HCT116 (cell line): ENCODE measurements at regions not wholly inside any gene's neighbourhood (a gene's known extent, or its start where the extent isn't known, plus 50 kb on each side); places are given as distances from the start of the nearest gene placed in this dataset.

Experiments used
- ATAC-seq: fragments of 200-7000 bp; cut with Tn5 transposase; 2 replicates; pipeline ENCODE4 v1.9.1; 2020; ENCODE audit warnings: mild to moderate bottlenecking, moderate library complexity
- BruUV-seq: library from RNA; stranded (reverse); fragments of 400-500 nt; replicated peaks from 2 replicates; lab custom pipeline; 2021; lab: Mats Ljungman, UMichigan
- CTCF ChIA-PET: fragments of 300-600 bp; sonication (Branson Sonifier 250); formaldehyde crosslinking; loops from one replicate; lab custom pipeline; 2021; ENCODE audit warnings: antibody characterized with exemption; lab: Charles Lee
- POLR2A ChIA-PET: fragments of 300-600, 350-600 bp; sonication (Branson Sonifier 250); formaldehyde crosslinking; loops from one replicate; lab custom pipeline; 2021; ENCODE audit warnings: antibody characterized with exemption; lab: Charles Lee
- RAD21 ChIA-PET, 2 experiments: fragments of 300-600 bp; sonication (Branson Sonifier 250); formaldehyde crosslinking; loops; one replicate each; lab custom pipeline; 2023; ENCODE audit warnings: low total read pairs in 2 of 2; ENCODE audit not compliant: uncharacterized antibody in 2 of 2, unreplicated experiment in 2 of 2, low non-redundant PET in 1 of 2; lab: Charles Lee
- DNase-seq: peaks from one replicate; pipeline ENCODE4 v3.0.0-alpha.2; 2010; ENCODE audit warnings: low read depth, low spot score
- H2AFZ ChIP-seq: fragments of 200-600 bp; shearing (Covaris generic), sonication (generic); 2 replicates; pipeline ENCODE4 v1.6.1; 2017; ENCODE audit warnings: low read depth, mixed run types, mixed read lengths, antibody characterized with exemption, low read length; ENCODE audit not compliant: poor library complexity, severe bottlenecking
- H3K27ac ChIP-seq: 2 replicates; pipeline ENCODE4 v1.5.1; 2012; ENCODE audit warnings: low read depth, low read length
- H3K27me3 ChIP-seq: fragments of 200-600 bp; sonication (generic); 2 replicates; pipeline ENCODE4 v1.6.1; 2016; ENCODE audit warnings: mixed run types, low read length, mixed read lengths; ENCODE audit not compliant: insufficient read depth
- H3K36me3 ChIP-seq, 2 experiments: fragments of 200-500 bp in 1 of 2; fragments of 200-600 bp in 1 of 2; sonication (Bioruptor generic) in 1 of 2; sonication (generic) in 1 of 2; 2 replicates each; pipeline versions ENCODE4 v1.5.1 to v1.6.1; 2014 to 2016; ENCODE audit warnings: low read length in 2 of 2, inconsistent platforms in 1 of 2, mixed read lengths in 1 of 2, mixed run types in 1 of 2; ENCODE audit not compliant: insufficient read depth in 2 of 2, control insufficient read depth in 1 of 2
- H3K4me1 ChIP-seq, 2 experiments: fragments of 200-600 bp in 1 of 2; sonication (generic) in 1 of 2; 2 replicates each; pipeline versions ENCODE4 v1.5.1 to v1.6.1; 2012 to 2017; ENCODE audit warnings: low read length in 2 of 2, inconsistent platforms in 1 of 2, mild to moderate bottlenecking in 1 of 2, mixed read lengths in 1 of 2, mixed run types in 1 of 2, moderate library complexity in 1 of 2; ENCODE audit not compliant: insufficient read depth in 2 of 2, control insufficient read depth in 1 of 2
- H3K4me2 ChIP-seq: fragments of 200-600 bp; sonication (generic); 2 replicates; pipeline ENCODE4 v1.6.1; 2017; ENCODE audit warnings: mixed run types, low read length, mixed read lengths
- H3K4me3 ChIP-seq, 2 experiments: fragments of 200-600 bp in 1 of 2; sonication (generic) in 1 of 2; replicated peaks in 1 of 2; 2 replicates each; pipeline ENCODE4 v1.5.1; 2011 to 2016; ENCODE audit warnings: low read length in 2 of 2, control low read depth in 1 of 2, low read depth in 1 of 2, mild to moderate bottlenecking in 1 of 2, mixed read lengths in 1 of 2, mixed run types in 1 of 2
- H3K79me2 ChIP-seq: fragments of 200-600 bp; sonication (generic); 2 replicates; pipeline ENCODE4 v1.6.1; 2017; ENCODE audit warnings: mild to moderate bottlenecking, mixed run types, low read length, moderate library complexity, mixed read lengths; ENCODE audit not compliant: insufficient read depth
- H3K9ac ChIP-seq: fragments of 200-600 bp; sonication (generic); 2 replicates; pipeline ENCODE4 v1.6.1; 2016; ENCODE audit warnings: low read length, mixed read lengths
- H3K9me2 ChIP-seq: fragments of 200-600 bp; sonication (generic), shearing (Covaris generic); 2 replicates; pipeline ENCODE4 v1.6.1; 2017; ENCODE audit warnings: mixed run types, mild to moderate bottlenecking, moderate library complexity; ENCODE audit not compliant: insufficient read depth
- H3K9me3 ChIP-seq, 2 experiments: fragments of 200-500 bp in 1 of 2; fragments of 200-600 bp in 1 of 2; sonication (Bioruptor generic) in 1 of 2; sonication (generic) in 1 of 2; 2 replicates each; pipeline ENCODE4 v1.6.1; 2014 to 2017; ENCODE audit warnings: low read length in 2 of 2, mixed read lengths in 2 of 2, inconsistent platforms in 1 of 2, low read depth in 1 of 2, mild to moderate bottlenecking in 1 of 2, mixed run types in 1 of 2, moderate library complexity in 1 of 2; ENCODE audit not compliant: control insufficient read depth in 1 of 2, insufficient read depth in 1 of 2
- H4K20me1 ChIP-seq: fragments of 200-600 bp; sonication (generic), shearing (Covaris generic); 2 replicates; pipeline ENCODE4 v1.6.1; 2017; ENCODE audit warnings: mixed run types, mild to moderate bottlenecking, moderate library complexity; ENCODE audit not compliant: insufficient read depth
- ATF3 ChIP-seq: IDR thresholded peaks from 2 replicates; pipeline ENCODE4 v1.6.1; 2012
- CEBPB ChIP-seq: IDR thresholded peaks from 2 replicates; pipeline ENCODE4 v1.6.1; 2012; ENCODE audit warnings: low read depth
- CTCF ChIP-seq, 3 experiments: fragments of 200-600 bp in 1 of 3; sonication (generic) in 1 of 3; IDR thresholded peaks in 2 of 3; conservative IDR thresholded peaks in 1 of 3; 2 replicates each; pipeline ENCODE4 v1.5.1; 2012 to 2017; ENCODE audit warnings: low read depth in 2 of 3, low read length in 2 of 3, antibody characterized with exemption in 1 of 3, borderline replicate concordance in 1 of 3, control low read depth in 1 of 3, mild to moderate bottlenecking in 1 of 3, mixed read lengths in 1 of 3, mixed run types in 1 of 3, moderate library complexity in 1 of 3; ENCODE audit not compliant: insufficient read depth in 1 of 3
- EGR1 ChIP-seq: IDR thresholded peaks from 2 replicates; pipeline ENCODE4 v1.6.1; 2012; ENCODE audit warnings: low read depth
- ELF1 ChIP-seq: IDR thresholded peaks from 2 replicates; pipeline ENCODE4 v1.6.1; 2012; ENCODE audit warnings: low read depth, borderline replicate concordance
- EZH2 ChIP-seq: fragments of 200-600 bp; sonication (generic); IDR thresholded peaks from 2 replicates; pipeline ENCODE4 v1.6.1; 2017; ENCODE audit warnings: antibody characterized with exemption, mixed run types
- FOSL1 ChIP-seq: IDR thresholded peaks from 2 replicates; pipeline ENCODE4 v1.6.1; 2012; ENCODE audit warnings: low read depth
- JUND ChIP-seq: IDR thresholded peaks from 2 replicates; pipeline ENCODE4 v1.6.1; 2012
- MAX ChIP-seq: IDR thresholded peaks from 2 replicates; pipeline ENCODE4 v1.6.1; 2012
- POLR2A ChIP-seq: IDR thresholded peaks from 2 replicates; pipeline ENCODE4 v1.7.0; 2011; ENCODE audit warnings: borderline replicate concordance; ENCODE audit not compliant: insufficient read depth, insufficient read length; ENCODE audit errors: extremely low read depth
- RAD21 ChIP-seq: IDR thresholded peaks from 2 replicates; pipeline ENCODE4 v1.6.1; 2012; ENCODE audit warnings: low read depth, mild to moderate bottlenecking
- REST ChIP-seq: IDR thresholded peaks from 2 replicates; pipeline ENCODE4 v1.6.1; 2012; ENCODE audit warnings: low read depth
- SP1 ChIP-seq: IDR thresholded peaks from 2 replicates; pipeline ENCODE4 v1.6.1; 2012; ENCODE audit warnings: low read depth
- TCF7L2 ChIP-seq: IDR thresholded peaks from 2 replicates; pipeline ENCODE4 v1.7.0; 2011; ENCODE audit warnings: borderline replicate concordance, inconsistent platforms; ENCODE audit not compliant: insufficient read depth, insufficient read length; ENCODE audit errors: extremely low read depth
- ZFX ChIP-seq: fragments of 450-650 bp; IDR thresholded peaks from 2 replicates; pipeline ENCODE4 v1.6.1; 2017
- ZNF274 ChIP-seq: fragments of 200-500 bp; sonication (Bioruptor generic); IDR thresholded peaks from 2 replicates; pipeline ENCODE4 v1.6.1; 2014; ENCODE audit warnings: mild to moderate bottlenecking, low read depth, low read length, inconsistent platforms
- intact Hi-C: fragments of 100-400 bp; cut with micrococcal nuclease; formaldehyde crosslinking; loops from 2 replicates; pipeline ENCODE4 v1.10.0; 2022

- DNase-seq = no peak
- no peak for ATAC-seq
- no peak for TF ChIP-seq POLR2A
- no peak for TF ChIP-seq TCF7L2
- ChIA-PET POLR2A (no interaction called here), RAD21 (no interaction called here), CTCF (interaction anchor here (1.5 kb wide), 1 partner anchor 231 kb away, joined by 3 read pairs; no protein-coding TSS in a partner anchor)
- Histone ChIP-seq H2AFZ (no peak overlapping the region), H3K36me3 (no peaks in the 10 kb centered on the region), H3K27me3 (no peaks in the 10 kb centered on the region), H3K27ac (no peak overlapping the region), H4K20me1 (no peaks in the 10 kb centered on the region), H3K4me3 (no peak overlapping the region), H3K9me3 (no peaks in the 10 kb centered on the region), H3K79me2 (no peaks in the 10 kb centered on the region), H3K9me2 (no peaks in the 10 kb centered on the region), H3K4me2 (no peak overlapping the region), H3K9ac (no peak overlapping the region), H3K4me1 (peaks cover 11 to 20% of the 10 kb centered on the region in 2 experiments; a peak in 3 of 4 replicates)
- intact Hi-C loops = no loop called here
- BruUV-seq = no TSS peak
Observed at GRCh38 chr6:3510178-3510577, 53.3 kb upstream of the SLC22A23 start.

GRCh38 chr6:3509336-3509735 lies 52.5 kb upstream of the SLC22A23 start:
- H3K27me3 ChIP-seq = no peaks in the 10 kb centered on the region
- POLR2A ChIA-PET = no interaction called here
- no peak for DNase-seq
- TF ChIP-seq REST = no peak
- TF ChIP-seq CTCF (IDR thresholded peaks at IDR 0.05 in 2 of 3, conservative IDR thresholded peaks at IDR 0.05 in 1 of 3; ENCODE audit: borderline replicate concordance in 1 of 3, insufficient read depth in 1 of 3, low read depth in 2 of 3, low read length in 2 of 3) = no peak
- TF ChIP-seq RAD21 = no peak
- no peak for TF ChIP-seq MAX
- TF ChIP-seq ELF1 = no peak
- no peak for TF ChIP-seq EZH2
- TF ChIP-seq CEBPB = no peak
- TF ChIP-seq JUND = no peak
- no peak for TF ChIP-seq ATF3
- no peak for TF ChIP-seq FOSL1
- TF ChIP-seq SP1 = no peak
- TF ChIP-seq ZFX = no peak
- no peak for TF ChIP-seq TCF7L2
- TF ChIP-seq POLR2A = no peak
- no peak for TF ChIP-seq EGR1
- no peak for TF ChIP-seq ZNF274

More at GRCh38 chr6:3509336-3509735, 52.5 kb upstream of the SLC22A23 start:
- H3K4me2 ChIP-seq = no peak overlapping the region
- H3K9me2 ChIP-seq = no peaks in the 10 kb centered on the region
- no peaks in the 10 kb centered on the region for H4K20me1 ChIP-seq
- H3K4me3 ChIP-seq = no peak overlapping the region
- H3K79me2 ChIP-seq = no peaks in the 10 kb centered on the region
- no peak overlapping the region for H3K9ac ChIP-seq
- no peaks in the 10 kb centered on the region for H3K36me3 ChIP-seq
- BruUV-seq = no TSS peak
- RAD21 ChIA-PET = no interaction called here
- H3K27ac ChIP-seq = no peak overlapping the region
- peaks cover 11 to 20% of the 10 kb centered on the region in 2 experiments; a peak in 3 of 4 replicates for H3K4me1 ChIP-seq
- intact Hi-C loops = no loop called here
- no peak for ATAC-seq
- no peaks in the 10 kb centered on the region for H3K9me3 ChIP-seq
- CTCF ChIA-PET = interaction anchor here (1.5 kb wide), 1 partner anchor 230 kb away, joined by 3 read pairs; no protein-coding TSS in a partner anchor
- H2AFZ ChIP-seq = no peak overlapping the region
